ENCODE measurements at regions not wholly inside any gene's neighbourhood (a gene's known extent, or its start where the extent isn't known, plus 50 kb on each side); places are given as distances from the start of the nearest gene placed in this dataset.

- TF ChIP-seq, protein P1, sequence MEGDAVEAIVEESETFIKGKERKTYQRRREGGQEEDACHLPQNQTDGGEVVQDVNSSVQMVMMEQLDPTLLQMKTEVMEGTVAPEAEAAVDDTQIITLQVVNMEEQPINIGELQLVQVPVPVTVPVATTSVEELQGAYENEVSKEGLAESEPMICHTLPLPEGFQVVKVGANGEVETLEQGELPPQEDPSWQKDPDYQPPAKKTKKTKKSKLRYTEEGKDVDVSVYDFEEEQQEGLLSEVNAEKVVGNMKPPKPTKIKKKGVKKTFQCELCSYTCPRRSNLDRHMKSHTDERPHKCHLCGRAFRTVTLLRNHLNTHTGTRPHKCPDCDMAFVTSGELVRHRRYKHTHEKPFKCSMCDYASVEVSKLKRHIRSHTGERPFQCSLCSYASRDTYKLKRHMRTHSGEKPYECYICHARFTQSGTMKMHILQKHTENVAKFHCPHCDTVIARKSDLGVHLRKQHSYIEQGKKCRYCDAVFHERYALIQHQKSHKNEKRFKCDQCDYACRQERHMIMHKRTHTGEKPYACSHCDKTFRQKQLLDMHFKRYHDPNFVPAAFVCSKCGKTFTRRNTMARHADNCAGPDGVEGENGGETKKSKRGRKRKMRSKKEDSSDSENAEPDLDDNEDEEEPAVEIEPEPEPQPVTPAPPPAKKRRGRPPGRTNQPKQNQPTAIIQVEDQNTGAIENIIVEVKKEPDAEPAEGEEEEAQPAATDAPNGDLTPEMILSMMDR (IDR thresholded peaks at IDR 0.05), result no peak
- no peak for TF ChIP-seq POLR2A (IDR thresholded peaks at IDR 0.05)
Measured at GRCh38 chr5:63128761-63129160, 550.1 kb downstream of the LRRC70 start.

Data from Peyer's patch (tissue), 4 donors.